Kidney capillary endothelial cell (primary cell): ENCODE measurements at regions not wholly inside any gene's neighbourhood (a gene's known extent, or its start where the extent isn't known, plus 50 kb on each side); places are given as distances from the start of the nearest gene placed in this dataset.
A peak's percentile ranks its signal among the peaks of the same experiment; 100 is the strongest.

ENCODE experiments used
- DNase-seq: peaks from one replicate; pipeline ENCODE4 v3.0.0-alpha.2; 2018; ENCODE audit warnings: low spot score

- no peak for DNase-seq
Measured at GRCh38 chr2:19491796-19492195, 133.4 kb upstream of the OSR1 start.

- DNase-seq: no peak
Measured at GRCh38 chr2:19490846-19491435, 132.5 kb upstream of the OSR1 start.

GRCh38 chr2:19488009-19488691 lies 129.7 kb upstream of the OSR1 start:
- peak; percentile 60 for DNase-seq

- DNase-seq: no peak
Measured at GRCh38 chr2:19484736-19485135, 126.3 kb upstream of the OSR1 start.

GRCh38 chr2:19480673-19481072 lies 122.2 kb upstream of the OSR1 start:
- DNase-seq: no peak

- DNase-seq: no peak
Measured at GRCh38 chr2:19479666-19480065, 121.2 kb upstream of the OSR1 start.

GRCh38 chr2:19478409-19478808 lies 120.0 kb upstream of the OSR1 start:
- no peak for DNase-seq

GRCh38 chr2:19476327-19476726 lies 117.9 kb upstream of the OSR1 start:
- DNase-seq: no peak

GRCh38 chr2:19474128-19474527 lies 115.7 kb upstream of the OSR1 start:
- DNase-seq: no peak

GRCh38 chr2:19473350-19473749 lies 114.9 kb upstream of the OSR1 start:
- DNase-seq: no peak

GRCh38 chr2:19472391-19472978 lies 114.1 kb upstream of the OSR1 start:
- no peak for DNase-seq

GRCh38 chr2:19471491-19471890 lies 113.1 kb upstream of the OSR1 start:
- DNase-seq: no peak

GRCh38 chr2:19465978-19466377 lies 107.6 kb upstream of the OSR1 start:
- DNase-seq: no peak

GRCh38 chr2:19462256-19462645 lies 103.8 kb upstream of the OSR1 start:
- DNase-seq: no peak

- no peak for DNase-seq
Measured at GRCh38 chr2:19461504-19462255, 103.3 kb upstream of the OSR1 start.

- DNase-seq: no peak
Measured at GRCh38 chr2:19460761-19461160, 102.3 kb upstream of the OSR1 start.

GRCh38 chr2:19458427-19459003 lies 100.1 kb upstream of the OSR1 start:
- no peak for DNase-seq

GRCh38 chr2:19457809-19458208 lies 99.4 kb upstream of the OSR1 start:
- DNase-seq: no peak

GRCh38 chr2:19456705-19457309 lies 98.4 kb upstream of the OSR1 start:
- no peak for DNase-seq

GRCh38 chr2:19454125-19454524 lies 95.7 kb upstream of the OSR1 start:
- DNase-seq: no peak

- no peak for DNase-seq
Measured at GRCh38 chr2:19442731-19443130, 84.3 kb upstream of the OSR1 start.

GRCh38 chr2:19439081-19439480 lies 80.7 kb upstream of the OSR1 start:
- DNase-seq: no peak
